ENCODE measurements at regions not wholly inside any gene's neighbourhood (a gene's known extent, or its start where the extent isn't known, plus 50 kb on each side); places are given as distances from the start of the nearest gene placed in this dataset.

- no peak for TF ChIP-seq CTCF (IDR thresholded peaks at IDR 0.05)
- Histone ChIP-seq H3K4me1 (peaks cover 3% of the 10 kb centered on the region), H3K79me2 (no peaks in the 10 kb centered on the region), H3K4me2 (ENCODE audit: low read length) (no peak overlapping the region), H3K9ac (no peak overlapping the region), H3K36me3 (ENCODE audit: control insufficient read depth, insufficient read depth, low read length) (no peaks in the 10 kb centered on the region), H3K27ac (no peak overlapping the region), H2AFZ (no peak overlapping the region), H3K9me3 (ENCODE audit: control insufficient read depth, low read length) (no peaks in the 10 kb centered on the region), H3K4me3 (ENCODE audit: low read depth, low read length) (no peak overlapping the region), H3K27me3 (ENCODE audit: control insufficient read depth, insufficient read depth, low read length) (no peaks in the 10 kb centered on the region)
These were observed 546.9 kb upstream of the CCDC54 start for GRCh38 chr3:106830334-106830733.

GRCh38 chr3:106836906-106837305 is 540.3 kb upstream of the CCDC54 start:
- Histone ChIP-seq H3K4me1 (peaks cover 4% of the 10 kb centered on the region), H2AFZ (no peak overlapping the region), H3K4me3 (ENCODE audit: low read depth, low read length) (no peak overlapping the region), H3K79me2 (no peaks in the 10 kb centered on the region), H3K36me3 (ENCODE audit: control insufficient read depth, insufficient read depth, low read length) (no peaks in the 10 kb centered on the region), H3K9ac (no peak overlapping the region), H3K27me3 (ENCODE audit: control insufficient read depth, insufficient read depth, low read length) (no peaks in the 10 kb centered on the region), H3K9me3 (ENCODE audit: control insufficient read depth, low read length) (no peaks in the 10 kb centered on the region), H3K27ac (no peak overlapping the region), H3K4me2 (ENCODE audit: low read length) (no peak overlapping the region)
- TF ChIP-seq CTCF (IDR thresholded peaks at IDR 0.05): no peak

- H3K36me3 ChIP-seq (ENCODE audit: control insufficient read depth, insufficient read depth, low read length): no peaks in the 10 kb centered on the region
- H3K4me2 ChIP-seq (ENCODE audit: low read length): no peak overlapping the region
- H3K9ac ChIP-seq: no peak overlapping the region
- no peaks in the 10 kb centered on the region for H3K27me3 ChIP-seq (ENCODE audit: control insufficient read depth, insufficient read depth, low read length)
- H2AFZ ChIP-seq: no peak overlapping the region
- peaks cover 4% of the 10 kb centered on the region for H3K4me1 ChIP-seq
- H3K4me3 ChIP-seq (ENCODE audit: low read depth, low read length): no peak overlapping the region
- H3K79me2 ChIP-seq: no peaks in the 10 kb centered on the region
- no peak for TF ChIP-seq CTCF (IDR thresholded peaks at IDR 0.05)
- no peak overlapping the region for H3K27ac ChIP-seq
- no peaks in the 10 kb centered on the region for H3K9me3 ChIP-seq (ENCODE audit: control insufficient read depth, low read length)
These were observed 539.6 kb upstream of the CCDC54 start for GRCh38 chr3:106837616-106838015.

- no peak overlapping the region for H2AFZ ChIP-seq
- no peak overlapping the region for H3K4me2 ChIP-seq (ENCODE audit: low read length)
- H3K36me3 ChIP-seq (ENCODE audit: control insufficient read depth, insufficient read depth, low read length): no peaks in the 10 kb centered on the region
- H3K9ac ChIP-seq: no peak overlapping the region
- peaks cover 4% of the 10 kb centered on the region for H3K4me1 ChIP-seq
- H3K27ac ChIP-seq: no peak overlapping the region
- no peak for TF ChIP-seq CTCF (IDR thresholded peaks at IDR 0.05)
- H3K4me3 ChIP-seq (ENCODE audit: low read depth, low read length): no peak overlapping the region
- no peaks in the 10 kb centered on the region for H3K27me3 ChIP-seq (ENCODE audit: control insufficient read depth, insufficient read depth, low read length)
- H3K9me3 ChIP-seq (ENCODE audit: control insufficient read depth, low read length): no peaks in the 10 kb centered on the region
- no peaks in the 10 kb centered on the region for H3K79me2 ChIP-seq
These were observed 537.5 kb upstream of the CCDC54 start for GRCh38 chr3:106839576-106840280.

- no peaks in the 10 kb centered on the region for H3K36me3 ChIP-seq (ENCODE audit: control insufficient read depth, insufficient read depth, low read length)
- H3K9ac ChIP-seq: no peak overlapping the region
- no peaks in the 10 kb centered on the region for H3K9me3 ChIP-seq (ENCODE audit: control insufficient read depth, low read length)
- no peaks in the 10 kb centered on the region for H3K27me3 ChIP-seq (ENCODE audit: control insufficient read depth, insufficient read depth, low read length)
- peaks cover 4% of the 10 kb centered on the region for H3K4me1 ChIP-seq
- no peak overlapping the region for H3K4me3 ChIP-seq (ENCODE audit: low read depth, low read length)
- no peak overlapping the region for H3K27ac ChIP-seq
- TF ChIP-seq CTCF (IDR thresholded peaks at IDR 0.05): no peak
- no peak overlapping the region for H3K4me2 ChIP-seq (ENCODE audit: low read length)
- no peak overlapping the region for H2AFZ ChIP-seq
- H3K79me2 ChIP-seq: no peaks in the 10 kb centered on the region
These were observed 536.9 kb upstream of the CCDC54 start for GRCh38 chr3:106840319-106840718.

All from parathyroid adenoma (tissue), 2 donors.